ENCODE measurements at regions not wholly inside any gene's neighbourhood (a gene's known extent, or its start where the extent isn't known, plus 50 kb on each side); places are given as distances from the start of the nearest gene placed in this dataset.

GRCh38 chr16:76059701-76060100 is 217.5 kb upstream of the CNTNAP4 start:
- H3K27me3 ChIP-seq (ENCODE audit: low read depth, low read length), result 0 out of 2 replicates have a peak, but pooled peaks cover 4% of the 10 kb centered on the region
- peaks cover 20% of the 10 kb centered on the region for H3K4me1 ChIP-seq (ENCODE audit: low read length)
- H2AFZ ChIP-seq (ENCODE audit: low read depth, low read length), result no peak overlapping the region
- H3K9ac ChIP-seq (ENCODE audit: low read length), result no peak overlapping the region
- H3K27ac ChIP-seq (ENCODE audit: low read length), result no peak overlapping the region
- H3K36me3 ChIP-seq (replicated peaks; ENCODE audit: low read depth, low read length), result no peaks in the 10 kb centered on the region
- TF ChIP-seq, protein P1, sequence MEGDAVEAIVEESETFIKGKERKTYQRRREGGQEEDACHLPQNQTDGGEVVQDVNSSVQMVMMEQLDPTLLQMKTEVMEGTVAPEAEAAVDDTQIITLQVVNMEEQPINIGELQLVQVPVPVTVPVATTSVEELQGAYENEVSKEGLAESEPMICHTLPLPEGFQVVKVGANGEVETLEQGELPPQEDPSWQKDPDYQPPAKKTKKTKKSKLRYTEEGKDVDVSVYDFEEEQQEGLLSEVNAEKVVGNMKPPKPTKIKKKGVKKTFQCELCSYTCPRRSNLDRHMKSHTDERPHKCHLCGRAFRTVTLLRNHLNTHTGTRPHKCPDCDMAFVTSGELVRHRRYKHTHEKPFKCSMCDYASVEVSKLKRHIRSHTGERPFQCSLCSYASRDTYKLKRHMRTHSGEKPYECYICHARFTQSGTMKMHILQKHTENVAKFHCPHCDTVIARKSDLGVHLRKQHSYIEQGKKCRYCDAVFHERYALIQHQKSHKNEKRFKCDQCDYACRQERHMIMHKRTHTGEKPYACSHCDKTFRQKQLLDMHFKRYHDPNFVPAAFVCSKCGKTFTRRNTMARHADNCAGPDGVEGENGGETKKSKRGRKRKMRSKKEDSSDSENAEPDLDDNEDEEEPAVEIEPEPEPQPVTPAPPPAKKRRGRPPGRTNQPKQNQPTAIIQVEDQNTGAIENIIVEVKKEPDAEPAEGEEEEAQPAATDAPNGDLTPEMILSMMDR (IDR thresholded peaks at IDR 0.05; ENCODE audit: low read depth, low read length), result no peak
- no peak for TF ChIP-seq EZH2phosphoT487 (IDR thresholded peaks at IDR 0.05; ENCODE audit: low read depth)
- no peaks in the 10 kb centered on the region for H3K79me2 ChIP-seq (ENCODE audit: low read length)
- H3K4me3 ChIP-seq (ENCODE audit: low read length), result no peak overlapping the region
- H3K9me3 ChIP-seq (ENCODE audit: insufficient read depth, low read length), result no peaks in the 10 kb centered on the region
- H3K4me2 ChIP-seq (ENCODE audit: low read length), result no peak overlapping the region
- no peaks in the 10 kb centered on the region for H4K20me1 ChIP-seq (ENCODE audit: insufficient read depth, low read length)

DNA sequence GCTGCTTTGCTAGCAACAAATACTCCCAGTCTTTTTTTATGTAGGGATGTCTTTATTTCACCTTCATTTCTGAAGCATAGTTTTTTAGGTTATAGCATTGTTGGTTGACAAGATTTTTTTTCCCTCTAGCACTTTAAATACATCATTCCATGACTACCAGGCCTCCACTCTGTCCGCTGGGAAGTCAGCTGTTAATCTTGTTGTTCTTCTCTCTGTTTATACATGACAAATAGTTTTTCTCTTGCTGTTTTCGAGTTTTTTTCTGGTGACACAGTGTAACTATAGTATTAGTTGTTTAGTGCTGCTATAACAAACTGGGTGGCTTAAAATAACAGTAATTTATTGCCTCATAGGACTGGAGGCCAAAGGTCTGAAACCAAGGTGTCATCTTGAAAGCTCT is 205.5 kb upstream of the CNTNAP4 start:
- no peak overlapping the region for H3K4me3 ChIP-seq (ENCODE audit: low read length)
- H4K20me1 ChIP-seq (ENCODE audit: insufficient read depth, low read length), result no peaks in the 10 kb centered on the region
- H3K79me2 ChIP-seq (ENCODE audit: low read length), result no peaks in the 10 kb centered on the region
- H3K27ac ChIP-seq (ENCODE audit: low read length), result no peak overlapping the region
- H3K4me1 ChIP-seq (ENCODE audit: low read length), result no peaks in the 10 kb centered on the region
- TF ChIP-seq, protein P1 (IDR thresholded peaks at IDR 0.05; ENCODE audit: low read depth, low read length), result no peak
- TF ChIP-seq EZH2phosphoT487 (IDR thresholded peaks at IDR 0.05; ENCODE audit: low read depth), result no peak
- no peaks in the 10 kb centered on the region for H3K27me3 ChIP-seq (ENCODE audit: low read depth, low read length)
- no peak overlapping the region for H3K4me2 ChIP-seq (ENCODE audit: low read length)
- no peak overlapping the region for H3K9ac ChIP-seq (ENCODE audit: low read length)
- H3K36me3 ChIP-seq (replicated peaks; ENCODE audit: low read depth, low read length), result no peaks in the 10 kb centered on the region
- H2AFZ ChIP-seq (ENCODE audit: low read depth, low read length), result no peak overlapping the region
- no peaks in the 10 kb centered on the region for H3K9me3 ChIP-seq (ENCODE audit: insufficient read depth, low read length)

- no peak overlapping the region for H2AFZ ChIP-seq (ENCODE audit: low read depth, low read length)
- H3K4me1 ChIP-seq (ENCODE audit: low read length), result peaks cover 20% of the 10 kb centered on the region
- H4K20me1 ChIP-seq (ENCODE audit: insufficient read depth, low read length), result no peaks in the 10 kb centered on the region
- H3K79me2 ChIP-seq (ENCODE audit: low read length), result no peaks in the 10 kb centered on the region
- no peak for TF ChIP-seq EZH2phosphoT487 (IDR thresholded peaks at IDR 0.05; ENCODE audit: low read depth)
- TF ChIP-seq, protein P1 (IDR thresholded peaks at IDR 0.05; ENCODE audit: low read depth, low read length), result no peak
- peak overlapping the region; percentile 53 for H3K4me3 ChIP-seq (ENCODE audit: low read length)
- no peaks in the 10 kb centered on the region for H3K27me3 ChIP-seq (ENCODE audit: low read depth, low read length)
- H3K36me3 ChIP-seq (replicated peaks; ENCODE audit: low read depth, low read length), result no peaks in the 10 kb centered on the region
- peak overlapping the region; percentile 65 for H3K4me2 ChIP-seq (ENCODE audit: low read length)
- H3K27ac ChIP-seq (ENCODE audit: low read length), result no peak overlapping the region
- no peak overlapping the region for H3K9ac ChIP-seq (ENCODE audit: low read length)
- H3K9me3 ChIP-seq (ENCODE audit: insufficient read depth, low read length), result no peaks in the 10 kb centered on the region
Measured at GRCh38 chr16:76081967-76082366, 195.2 kb upstream of the CNTNAP4 start.

DNA sequence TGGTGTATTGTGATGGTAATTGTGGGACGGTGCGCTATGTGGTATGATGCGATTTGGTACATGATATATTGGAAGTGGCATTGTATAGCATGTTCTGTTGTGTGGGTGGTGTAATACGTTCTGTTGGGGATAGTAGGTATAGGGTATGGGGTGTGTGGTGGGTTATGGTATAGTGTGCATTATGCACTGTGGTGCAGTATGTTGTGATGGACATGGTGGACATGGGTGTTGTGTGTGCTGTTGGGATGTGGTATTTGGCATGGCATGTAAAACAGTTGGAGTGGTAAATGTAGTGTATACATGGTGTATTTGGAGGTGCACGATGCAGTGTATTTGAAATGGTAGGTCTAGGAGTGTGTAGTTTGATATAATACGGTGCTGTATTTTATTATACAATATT is 170.6 kb upstream of the CNTNAP4 start:
- Histone ChIP-seq H3K4me2 (ENCODE audit: low read length) (no peak overlapping the region), H3K36me3 (replicated peaks; ENCODE audit: low read depth, low read length) (no peaks in the 10 kb centered on the region), H3K4me1 (ENCODE audit: low read length) (no peaks in the 10 kb centered on the region), H3K27me3 (ENCODE audit: low read depth, low read length) (no peaks in the 10 kb centered on the region), H3K9ac (ENCODE audit: low read length) (no peak overlapping the region), H4K20me1 (ENCODE audit: insufficient read depth, low read length) (no peaks in the 10 kb centered on the region), H3K4me3 (ENCODE audit: low read length) (no peak overlapping the region), H3K9me3 (ENCODE audit: insufficient read depth, low read length) (no peaks in the 10 kb centered on the region; the same call in 1 of the 2 replicates), H3K27ac (ENCODE audit: low read length) (no peak overlapping the region), H2AFZ (ENCODE audit: low read depth, low read length) (no peak overlapping the region), H3K79me2 (ENCODE audit: low read length) (no peaks in the 10 kb centered on the region)
- TF ChIP-seq, protein P1 (IDR thresholded peaks at IDR 0.05; ENCODE audit: low read depth, low read length), result no peak
- no peak for TF ChIP-seq EZH2phosphoT487 (IDR thresholded peaks at IDR 0.05; ENCODE audit: low read depth)

All from OCI-LY3 (cell line).